ENCODE measurements at regions not wholly inside any gene's neighbourhood (a gene's known extent, or its start where the extent isn't known, plus 50 kb on each side); places are given as distances from the start of the nearest gene placed in this dataset.

GRCh38 chr5:171676286-171676944 lies 109.2 kb upstream of the SMIM23 start:
- no peaks in the 10 kb centered on the region for H4K20me1 ChIP-seq (ENCODE audit: insufficient read depth, low read length)
- intact Hi-C loops (cut with micrococcal nuclease) (no loop called here), in situ Hi-C loops (cut with MboI; ENCODE audit: low sequenced_read_pairs) (no loop called here), dilution Hi-C loops (cut with HindIII; ENCODE audit: low sequenced_read_pairs, unreplicated experiment) (no loop called here)
- H3K4ac ChIP-seq (ENCODE audit: low read depth, low read length), result no peak overlapping the region
- H3K27ac ChIP-seq (ENCODE audit: insufficient read depth, low read length), result no peak overlapping the region
- peaks cover 33% of the 10 kb centered on the region for H3K27me3 ChIP-seq (ENCODE audit: control insufficient read depth, insufficient read depth, low read length)
- peaks cover 6% of the 10 kb centered on the region for H3K9me3 ChIP-seq (ENCODE audit: control insufficient read depth, insufficient read depth, low read length)
- no peaks in the 10 kb centered on the region for H3K9me1 ChIP-seq (ENCODE audit: insufficient read depth, low read length)
- H2AFZ ChIP-seq (replicated peaks; ENCODE audit: low read length, poor library complexity), result no peak overlapping the region
- no peak overlapping the region for H3K18ac ChIP-seq (ENCODE audit: low read depth, low read length)
- H3K4me1 ChIP-seq (ENCODE audit: control insufficient read depth, insufficient read depth, low read length), result no peaks in the 10 kb centered on the region
- TF ChIP-seq POLR2A (IDR thresholded peaks at IDR 0.05; ENCODE audit: low read depth, low read length) (no peak), ELK1 (IDR thresholded peaks at IDR 0.05; ENCODE audit: borderline replicate concordance, low read depth, low read length) (no peak), SMC3 (IDR thresholded peaks at IDR 0.05; ENCODE audit: low read depth, low read length) (no peak), MXI1 (IDR thresholded peaks at IDR 0.05; ENCODE audit: borderline replicate concordance, low read depth, low read length) (no peak), USF2 (IDR thresholded peaks at IDR 0.05; ENCODE audit: low read depth, low read length) (no peak), FOS (IDR thresholded peaks at IDR 0.05; ENCODE audit: low read depth, low read length) (no peak), RFX5 (IDR thresholded peaks at IDR 0.05; ENCODE audit: low read depth, low read length) (no peak), BHLHE40 (IDR thresholded peaks at IDR 0.05; ENCODE audit: low read depth, low read length) (no peak), RCOR1 (IDR thresholded peaks at IDR 0.05; ENCODE audit: insufficient replicate concordance, low read length) (no peak), CEBPB (IDR thresholded peaks at IDR 0.05; ENCODE audit: low read depth, low read length) (no peak), RAD21 (IDR thresholded peaks at IDR 0.05; ENCODE audit: low read length) (no peak), NFE2L2 (IDR thresholded peaks at IDR 0.05; ENCODE audit: low read depth, low read length) (no peak), CHD1 (IDR thresholded peaks at IDR 0.05; ENCODE audit: low read depth, low read length) (no peak), MAFK (IDR thresholded peaks at IDR 0.05; ENCODE audit: low read depth, low read length) (no peak), MAZ (IDR thresholded peaks at IDR 0.05; ENCODE audit: borderline replicate concordance, low read depth, low read length) (no peak)
- no TSS peak for BruUV-seq (replicated peaks)
- H2BK5ac ChIP-seq (ENCODE audit: low read depth, low read length, poor library complexity, severe bottlenecking), result no peak overlapping the region
- H2AK5ac ChIP-seq (ENCODE audit: low read depth, low read length), result no peak overlapping the region
- H2BK15ac ChIP-seq (ENCODE audit: low read depth, low read length), result no peak overlapping the region
- no peak overlapping the region for H4K91ac ChIP-seq (ENCODE audit: insufficient read depth, low read depth, low read length)
- H3K4me3 ChIP-seq (ENCODE audit: insufficient read depth, low read depth, low read length), result no peak overlapping the region
- CTCF ChIA-PET, result no interaction called here
- no peak overlapping the region for H4K8ac ChIP-seq (ENCODE audit: low read depth in 2 of 2, low read length in 2 of 2)
- no peak overlapping the region for H3K9ac ChIP-seq (ENCODE audit: low read depth, low read length)
- H3K36me3 ChIP-seq (ENCODE audit: control insufficient read depth, insufficient read depth, low read length), result no peaks in the 10 kb centered on the region
- H3K4me2 ChIP-seq (ENCODE audit: low read depth, low read length), result no peak overlapping the region
- no peak overlapping the region for H3K23ac ChIP-seq (ENCODE audit: low read depth, low read length)
- H3K56ac ChIP-seq (ENCODE audit: extremely low read depth, insufficient read depth, low read length), result no peak overlapping the region
- no peak overlapping the region for H2BK20ac ChIP-seq (ENCODE audit: low read depth, low read length)
- no peak overlapping the region for H3K14ac ChIP-seq (replicated peaks; ENCODE audit: low read depth, low read length)
- H2AK9ac ChIP-seq (replicated peaks; ENCODE audit: low read depth, low read length, poor library complexity), result no peak overlapping the region
- POLR2A ChIA-PET (ENCODE audit: unreplicated experiment), result no interaction called here
- DNase-seq (no peak), ATAC-seq (ENCODE audit: low read depth) (no peak)
- WGBS, 2 experiments (ENCODE audit: extremely low coverage in 2 of 2, insufficient read length in 1 of 2), result no CpG with 5 or more reads among the region's 6 CpGs
- no peak overlapping the region for H2BK120ac ChIP-seq (ENCODE audit: low read depth, low read length)
- H4K5ac ChIP-seq (ENCODE audit: low read depth, low read length), result no peak overlapping the region
- no peaks in the 10 kb centered on the region for H3K79me1 ChIP-seq (ENCODE audit: low read depth in 1 of 2, low read length in 2 of 2)
